H7 (cell line): ENCODE measurements at regions not wholly inside any gene's neighbourhood (a gene's known extent, or its start where the extent isn't known, plus 50 kb on each side); places are given as distances from the start of the nearest gene placed in this dataset.

Experiments used
- DNase-seq: peaks from one replicate; pipeline ENCODE4 v3.0.0; 2012
- H3K27me3 ChIP-seq: 2 replicates; pipeline ENCODE4 v1.6.0; 2011; ENCODE audit warnings: mild to moderate bottlenecking, low read length; ENCODE audit not compliant: control insufficient read depth, insufficient read depth
- H3K36me3 ChIP-seq: replicated peaks from 2 replicates; pipeline ENCODE4 v1.5.1; 2011; ENCODE audit warnings: low read length; ENCODE audit not compliant: control insufficient read depth, insufficient read depth
- H3K4me3 ChIP-seq: 2 replicates; pipeline ENCODE4 v1.5.1; 2011; ENCODE audit warnings: low read depth, mild to moderate bottlenecking, control low read depth, low read length, moderate library complexity; ENCODE audit not compliant: insufficient read depth

DNA sequence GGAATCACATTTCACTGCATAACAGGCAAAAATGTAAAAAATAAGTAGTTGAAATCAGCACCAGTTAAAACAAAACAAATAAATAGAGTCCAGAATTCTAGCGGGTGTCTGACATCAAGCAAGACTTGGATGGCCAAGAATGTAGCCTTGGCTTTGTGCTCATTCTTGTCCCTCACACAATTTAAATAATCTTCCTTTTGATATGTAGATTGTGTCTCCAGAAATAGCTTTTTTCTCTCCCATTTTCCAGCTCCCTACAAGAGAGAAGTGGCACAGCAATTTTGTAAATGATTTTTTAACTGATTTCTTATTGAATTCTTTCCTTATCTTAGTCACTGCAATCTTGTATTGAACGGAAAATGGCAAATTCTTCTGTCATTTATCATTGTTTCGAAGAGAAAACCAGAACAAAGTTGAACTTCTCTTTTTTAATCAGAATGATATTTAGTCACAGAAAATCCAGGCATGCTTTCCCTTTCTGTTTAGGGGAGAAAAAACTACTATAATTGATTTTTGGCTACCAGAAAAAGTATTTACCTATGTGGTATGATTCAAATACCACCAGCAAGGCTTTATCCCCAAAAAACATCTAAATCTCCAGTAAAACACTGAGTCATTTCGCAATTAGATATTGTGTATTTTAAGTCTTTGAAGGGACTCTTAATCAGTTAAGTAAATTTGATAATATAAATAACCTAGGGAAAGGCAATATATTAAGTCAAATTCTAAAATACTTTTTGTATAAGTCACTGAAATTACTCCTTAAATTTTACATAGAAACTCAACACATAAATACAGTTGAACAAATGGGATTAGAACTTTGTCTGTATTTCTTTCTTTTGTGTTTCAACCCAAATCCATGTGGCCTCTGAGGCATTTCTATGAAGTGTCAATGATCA, 481.7 kb downstream of the GBE1 start:
- no peaks in the 10 kb centered on the region for H3K36me3 ChIP-seq
- no peak for DNase-seq
- no peak overlapping the region for H3K4me3 ChIP-seq
- H3K27me3 ChIP-seq, result no peaks in the 10 kb centered on the region

DNA sequence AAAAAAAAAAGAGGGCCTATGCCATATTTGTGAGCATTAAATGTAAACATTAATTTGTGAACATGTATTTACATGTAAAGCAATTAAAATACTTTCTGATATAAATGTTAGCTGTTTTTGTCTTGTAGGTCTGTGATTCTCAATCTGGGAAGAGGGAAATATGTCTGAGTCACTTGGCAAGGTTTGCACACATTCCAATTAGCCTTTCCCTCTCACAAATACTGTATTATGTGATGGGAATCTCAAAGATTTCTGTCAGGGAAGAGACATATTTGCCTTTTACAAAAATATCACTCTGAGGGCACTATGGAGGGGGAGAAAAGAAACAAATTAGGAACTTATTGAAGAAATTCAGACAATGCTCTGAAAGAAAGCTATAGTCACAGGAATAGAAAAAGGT, 483.6 kb downstream of the GBE1 start:
- Histone ChIP-seq H3K4me3 (no peak overlapping the region), H3K27me3 (no peaks in the 10 kb centered on the region), H3K36me3 (no peaks in the 10 kb centered on the region)
- no peak for DNase-seq

DNA sequence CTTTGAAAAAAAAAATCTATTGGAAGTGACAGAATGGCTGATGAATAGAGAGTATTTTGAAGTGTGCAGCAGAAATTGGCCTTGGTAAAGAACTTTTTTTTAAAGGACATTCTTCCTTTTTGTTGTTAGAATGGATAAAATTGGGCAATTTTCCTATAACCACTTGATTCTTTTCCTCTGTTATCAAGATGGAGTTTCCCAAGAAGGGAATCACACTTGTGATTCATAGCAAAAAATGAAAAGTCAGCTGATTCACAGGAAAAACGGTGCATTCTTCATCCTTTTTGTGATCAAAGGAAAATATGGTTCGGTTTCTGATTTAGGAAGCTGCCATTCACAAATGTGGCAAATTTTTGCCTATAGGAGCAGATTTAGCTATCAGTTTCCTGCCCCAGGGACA, 486.8 kb downstream of the GBE1 start:
- no peaks in the 10 kb centered on the region for H3K27me3 ChIP-seq
- DNase-seq, result no peak
- H3K36me3 ChIP-seq, result no peaks in the 10 kb centered on the region
- H3K4me3 ChIP-seq, result no peak overlapping the region

- no peaks in the 10 kb centered on the region for H3K27me3 ChIP-seq
- DNase-seq, result no peak
- H3K4me3 ChIP-seq, result no peak overlapping the region
- no peaks in the 10 kb centered on the region for H3K36me3 ChIP-seq
Observed at GRCh38 chr3:81270603-81271379, 490.7 kb downstream of the GBE1 start.

DNA sequence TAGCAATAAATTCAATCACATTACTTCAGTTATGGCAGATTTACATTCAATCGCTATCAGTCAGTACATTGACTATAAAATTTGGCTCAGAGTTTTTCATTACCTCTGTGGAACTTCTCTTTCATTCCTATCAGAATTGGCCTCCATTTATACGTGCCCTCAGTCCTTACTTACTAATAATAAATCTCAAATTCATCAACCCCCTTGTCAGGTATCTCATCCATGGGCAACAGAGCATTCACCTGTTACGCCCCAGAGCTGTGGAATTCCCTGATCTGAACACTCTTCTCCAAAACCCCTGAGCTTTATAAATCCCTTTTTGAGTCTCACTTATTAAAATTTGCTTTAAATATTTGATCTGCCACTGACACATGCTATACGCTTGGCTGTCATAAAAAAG, 492.9 kb downstream of the GBE1 start:
- Histone ChIP-seq H3K27me3 (no peaks in the 10 kb centered on the region), H3K4me3 (no peak overlapping the region), H3K36me3 (no peaks in the 10 kb centered on the region)
- DNase-seq, result no peak

DNA sequence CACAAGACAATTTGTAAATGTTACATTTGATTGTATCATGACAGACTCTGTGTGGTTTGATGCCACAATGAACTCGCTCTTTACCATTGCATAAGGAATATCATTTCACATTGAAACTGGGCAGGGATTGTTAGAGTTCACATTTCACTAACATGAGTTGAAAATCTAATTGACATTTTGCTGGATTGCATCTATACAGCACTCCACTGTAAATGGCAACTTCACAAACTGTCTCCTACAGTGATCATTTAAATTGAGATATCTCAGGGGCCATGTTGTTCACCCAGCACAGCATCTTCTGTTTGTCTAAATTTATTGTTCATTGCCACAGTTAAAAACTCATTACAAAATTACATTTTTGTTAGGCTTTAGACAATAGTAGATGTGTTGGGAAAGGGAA, 499.4 kb downstream of the GBE1 start:
- Histone ChIP-seq H3K27me3 (no peaks in the 10 kb centered on the region), H3K36me3 (no peaks in the 10 kb centered on the region), H3K4me3 (no peak overlapping the region)
- DNase-seq, result no peak

GRCh38 chr3:81255463-81255862, 506.0 kb downstream of the GBE1 start:
- no peak overlapping the region for H3K4me3 ChIP-seq
- DNase-seq, result no peak
- H3K36me3 ChIP-seq, result no peaks in the 10 kb centered on the region
- no peaks in the 10 kb centered on the region for H3K27me3 ChIP-seq

DNA sequence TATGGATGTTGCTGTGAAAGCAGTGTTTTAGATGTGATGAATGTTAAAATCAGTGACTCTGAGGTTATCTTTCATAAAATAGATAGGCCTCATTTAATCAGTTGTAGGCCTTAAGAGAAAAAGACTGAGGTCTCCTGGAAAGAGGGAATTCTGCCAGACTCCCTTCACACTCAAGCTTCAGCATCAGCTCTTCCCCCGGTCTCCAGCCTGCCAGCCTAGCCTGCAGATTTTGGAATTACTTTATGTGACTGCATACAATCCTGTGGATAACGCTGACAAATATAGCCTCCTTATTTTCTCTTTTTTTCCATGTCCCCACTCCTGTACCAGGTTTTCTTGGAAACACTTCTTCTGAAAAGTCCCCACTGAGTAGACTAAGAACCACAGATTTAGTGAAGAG, 510.3 kb downstream of the GBE1 start:
- Histone ChIP-seq H3K27me3 (no peaks in the 10 kb centered on the region), H3K4me3 (no peak overlapping the region), H3K36me3 (no peaks in the 10 kb centered on the region)
- DNase-seq, result no peak

DNA sequence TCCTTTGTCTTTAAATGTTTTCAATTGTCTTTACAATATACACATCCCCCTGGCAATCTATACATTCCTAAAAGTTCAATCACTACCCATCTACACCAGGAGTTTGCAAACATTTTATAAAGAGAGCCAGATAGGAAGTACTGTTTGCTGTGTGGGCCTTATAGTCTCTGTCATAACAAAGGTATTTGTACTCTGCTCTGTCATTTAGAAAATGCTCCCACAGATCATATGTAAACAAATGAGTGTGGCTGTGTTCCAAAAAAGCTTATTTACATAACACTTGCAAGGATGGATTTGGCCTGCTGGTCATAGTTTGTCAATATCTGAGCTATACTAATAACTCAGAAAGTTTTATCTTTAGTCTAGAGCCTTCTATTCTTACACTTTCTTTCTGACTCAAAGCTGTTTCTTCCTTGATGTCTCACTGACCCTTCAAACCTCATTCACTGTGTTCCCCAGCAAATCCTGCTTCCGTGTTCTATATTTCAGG, 511.9 kb downstream of the GBE1 start:
- no peaks in the 10 kb centered on the region for H3K36me3 ChIP-seq
- no peaks in the 10 kb centered on the region for H3K27me3 ChIP-seq
- no peak for DNase-seq
- H3K4me3 ChIP-seq, result no peak overlapping the region

DNA sequence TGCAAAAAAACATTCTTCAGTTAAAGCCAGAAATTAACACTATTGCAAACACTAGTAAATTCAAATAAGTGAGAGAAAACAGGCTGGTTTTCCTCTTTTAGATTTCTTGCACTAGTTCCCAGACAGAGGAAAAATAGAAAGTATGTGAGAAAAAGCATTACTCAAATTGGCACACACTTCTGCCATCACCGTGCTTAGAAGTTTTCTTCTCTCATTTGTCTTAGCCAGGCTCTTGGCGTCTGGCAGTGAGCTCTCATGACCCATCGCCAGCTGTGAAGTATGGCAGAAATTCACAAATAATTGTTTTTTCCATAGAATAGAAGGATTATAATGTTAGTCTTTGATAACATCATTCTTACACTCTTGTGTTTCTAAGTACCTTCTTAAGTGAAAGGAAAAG, 515.9 kb downstream of the GBE1 start:
- no peak for DNase-seq
- H3K27me3 ChIP-seq, result no peaks in the 10 kb centered on the region
- no peaks in the 10 kb centered on the region for H3K36me3 ChIP-seq
- H3K4me3 ChIP-seq, result no peak overlapping the region

DNA sequence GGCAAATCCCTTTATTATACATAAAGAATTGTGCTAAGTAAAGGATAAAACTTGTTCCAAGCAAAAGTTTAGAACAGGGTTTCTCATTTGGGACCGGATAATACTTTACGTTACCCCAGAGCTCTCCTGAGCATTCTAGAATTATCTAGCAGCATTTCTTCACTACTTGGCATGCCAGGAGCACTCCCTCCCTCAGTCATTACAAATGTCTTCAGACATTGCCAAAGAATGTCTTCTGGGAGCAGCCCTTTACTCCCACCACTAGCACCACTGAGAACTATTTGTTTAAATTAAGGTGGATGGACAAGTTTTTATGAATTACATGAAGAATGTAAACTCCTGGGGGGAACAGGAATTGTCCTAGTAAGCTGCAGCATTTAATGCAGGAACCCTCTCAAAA, 516.4 kb downstream of the GBE1 start:
- Histone ChIP-seq H3K4me3 (no peak overlapping the region), H3K27me3 (no peaks in the 10 kb centered on the region), H3K36me3 (no peaks in the 10 kb centered on the region)
- DNase-seq, result no peak

GRCh38 chr3:81244231-81244630, 517.2 kb downstream of the GBE1 start:
- Histone ChIP-seq H3K4me3 (no peak overlapping the region), H3K36me3 (no peaks in the 10 kb centered on the region), H3K27me3 (no peaks in the 10 kb centered on the region)
- DNase-seq, result no peak

DNA sequence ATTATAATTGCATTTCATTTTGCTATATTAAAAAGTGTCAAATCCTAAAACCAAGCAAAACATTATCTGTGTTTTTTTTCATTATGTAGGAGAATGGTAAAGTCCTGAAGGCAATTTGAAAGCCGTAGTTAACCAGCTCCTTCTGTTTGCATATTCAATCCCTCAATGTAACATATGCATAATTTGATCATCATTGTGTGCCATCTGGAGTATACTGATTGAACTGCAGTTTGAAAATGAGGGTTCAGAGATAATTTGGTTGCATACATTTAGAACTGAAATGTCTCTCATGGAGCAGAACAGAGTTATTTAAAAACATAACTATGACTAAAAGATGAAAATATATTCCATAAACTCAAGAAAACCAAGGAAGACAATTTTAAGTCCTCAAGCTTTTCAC, 518.6 kb downstream of the GBE1 start:
- Histone ChIP-seq H3K36me3 (no peaks in the 10 kb centered on the region), H3K27me3 (no peaks in the 10 kb centered on the region)
- no peak for DNase-seq

GRCh38 chr3:81237181-81237580, 524.3 kb downstream of the GBE1 start:
- Histone ChIP-seq H3K36me3 (no peaks in the 10 kb centered on the region), H3K27me3 (no peaks in the 10 kb centered on the region), H3K4me3 (no peak overlapping the region)
- DNase-seq, result no peak

More for the DNA sequence above, 518.6 kb downstream of the GBE1 start:
- no peak overlapping the region for H3K4me3 ChIP-seq

- DNase-seq, result peak; percentile 6
- H3K27me3 ChIP-seq, result no peaks in the 10 kb centered on the region
- H3K36me3 ChIP-seq, result no peaks in the 10 kb centered on the region
- H3K4me3 ChIP-seq, result no peak overlapping the region
Observed at GRCh38 chr3:81218023-81218422, 543.4 kb downstream of the GBE1 start.
